SK-N-SH treated with all-trans-retinoic acid at 6 μM for 48 hours (cell line): ENCODE measurements at regions not wholly inside any gene's neighbourhood (a gene's known extent, or its start where the extent isn't known, plus 50 kb on each side); places are given as distances from the start of the nearest gene placed in this dataset.

Source experiments
- ATAC-seq: fragments of 200-7000 bp; cut with Tn5 transposase; 3 replicates; pipeline ENCODE4 v1.9.1; 2020; ENCODE audit warnings: mild to moderate bottlenecking, moderate library complexity
- ARNTL ChIP-seq: fragments of 450-650 bp; formaldehyde crosslinking; IDR thresholded peaks from 2 replicates; pipeline ENCODE4 v1.5.0; 2020; ENCODE audit warnings: low read depth, mild to moderate bottlenecking, moderate library complexity, borderline replicate concordance
- BACH2 ChIP-seq: fragments of 250-450 bp; sonication (Bioruptor Pico); IDR thresholded peaks from 2 replicates; pipeline ENCODE4 v1.9.0; 2021; ENCODE audit warnings: mild to moderate bottlenecking, borderline replicate concordance
- CREB5 ChIP-seq: fragments of 250-450 bp; sonication (Bioruptor Pico); IDR thresholded peaks from 2 replicates; pipeline ENCODE4 v1.5.1; 2020; ENCODE audit warnings: low read depth, mild to moderate bottlenecking, moderate library complexity
- CSDC2 ChIP-seq: fragments of 250-450 bp; sonication (Bioruptor Pico); IDR thresholded peaks from 2 replicates; pipeline ENCODE4 v1.5.0; 2020; ENCODE audit warnings: mild to moderate bottlenecking, moderate library complexity
- ESRRG ChIP-seq: fragments of 250-450 bp; sonication (Bioruptor Pico); IDR thresholded peaks from 2 replicates; pipeline ENCODE4 v1.6.1; 2021; ENCODE audit warnings: mild to moderate bottlenecking
- GLIS3 ChIP-seq: fragments of 250-450 bp; sonication (Bioruptor Pico); IDR thresholded peaks from 2 replicates; pipeline ENCODE4 v1.5.0; 2020; ENCODE audit warnings: mild to moderate bottlenecking, moderate library complexity
- ISL1 ChIP-seq: fragments of 250-450 bp; sonication (Bioruptor Pico); IDR thresholded peaks from 2 replicates; pipeline ENCODE4 v2.1.2; 2022; ENCODE audit warnings: mild to moderate bottlenecking, moderate library complexity
- OSR1 ChIP-seq: fragments of 250-450 bp; sonication (Bioruptor Pico); IDR thresholded peaks from 2 replicates; pipeline ENCODE4 v1.8.0; 2022; ENCODE audit warnings: moderate library complexity, mild to moderate bottlenecking, inconsistent platforms
- PATZ1 ChIP-seq: fragments of 250-450 bp; sonication (Bioruptor Pico); IDR thresholded peaks from 2 replicates; pipeline ENCODE4 v1.8.0; 2020; ENCODE audit warnings: mild to moderate bottlenecking, moderate library complexity, borderline replicate concordance
- PPARA ChIP-seq: fragments of 250-450 bp; sonication (Bioruptor Pico); IDR thresholded peaks from 2 replicates; pipeline ENCODE4 v1.5.0; 2020; ENCODE audit warnings: mild to moderate bottlenecking, borderline replicate concordance
- RARB ChIP-seq: fragments of 250-450 bp; sonication (Bioruptor Pico); IDR thresholded peaks from 2 replicates; pipeline ENCODE4 v1.8.0; 2021; ENCODE audit warnings: mild to moderate bottlenecking, moderate library complexity
- SNAI2 ChIP-seq: fragments of 250-450 bp; sonication (Bioruptor Pico); IDR thresholded peaks from 2 replicates; pipeline ENCODE4 v1.5.0; 2020; ENCODE audit warnings: mild to moderate bottlenecking, moderate library complexity
- TCF4 ChIP-seq: fragments of 250-450 bp; sonication (Bioruptor Pico); IDR thresholded peaks from 2 replicates; pipeline ENCODE4 v1.8.0; 2021; ENCODE audit warnings: mild to moderate bottlenecking, moderate library complexity, borderline replicate concordance
- TOX ChIP-seq: fragments of 250-450 bp; sonication (Bioruptor Pico); IDR thresholded peaks from 2 replicates; pipeline ENCODE4 v1.8.0; 2021; ENCODE audit warnings: mild to moderate bottlenecking, moderate library complexity, borderline replicate concordance
- ZC3H10 ChIP-seq: fragments of 250-450 bp; sonication (Bioruptor Pico); IDR thresholded peaks from 2 replicates; pipeline ENCODE4 v1.5.1; 2021; ENCODE audit warnings: mild to moderate bottlenecking, moderate library complexity
- ZFP3 ChIP-seq: fragments of 250-450 bp; sonication (Bioruptor Pico); IDR thresholded peaks from 2 replicates; pipeline ENCODE4 v1.5.0; 2020; ENCODE audit warnings: mild to moderate bottlenecking, moderate library complexity
- ZFP30 ChIP-seq: fragments of 450-650 bp; formaldehyde crosslinking; IDR thresholded peaks from 2 replicates; pipeline ENCODE4 v1.5.0; 2022; ENCODE audit warnings: mild to moderate bottlenecking, moderate library complexity
- ZNF565 ChIP-seq: fragments of 450-650 bp; formaldehyde crosslinking; conservative IDR thresholded peaks from 2 replicates; pipeline ENCODE4 v1.5.0; 2020; ENCODE audit warnings: low read depth, mild to moderate bottlenecking, moderate library complexity
- ZNF70 ChIP-seq: fragments of 450-650 bp; formaldehyde crosslinking; IDR thresholded peaks from 2 replicates; pipeline ENCODE4 v1.5.0; 2020; ENCODE audit warnings: mild to moderate bottlenecking, moderate library complexity
- ZNF8 ChIP-seq: fragments of 450-650 bp; formaldehyde crosslinking; IDR thresholded peaks from 2 replicates; pipeline ENCODE4 v1.5.0; 2020; ENCODE audit warnings: mild to moderate bottlenecking, moderate library complexity
- TF ChIP-seq, protein P1 (sequence below): fragments of 250-450 bp; sonication (Bioruptor Pico); IDR thresholded peaks from 2 replicates; pipeline ENCODE4 v1.8.0; 2021; ENCODE audit warnings: low read depth, mild to moderate bottlenecking, moderate library complexity, borderline replicate concordance
- TF ChIP-seq, protein P2 (sequence below): fragments of 250-450 bp; sonication (Bioruptor Pico); IDR thresholded peaks from 2 replicates; pipeline ENCODE4 v1.5.1; 2021; ENCODE audit warnings: mild to moderate bottlenecking, moderate library complexity

DNA sequence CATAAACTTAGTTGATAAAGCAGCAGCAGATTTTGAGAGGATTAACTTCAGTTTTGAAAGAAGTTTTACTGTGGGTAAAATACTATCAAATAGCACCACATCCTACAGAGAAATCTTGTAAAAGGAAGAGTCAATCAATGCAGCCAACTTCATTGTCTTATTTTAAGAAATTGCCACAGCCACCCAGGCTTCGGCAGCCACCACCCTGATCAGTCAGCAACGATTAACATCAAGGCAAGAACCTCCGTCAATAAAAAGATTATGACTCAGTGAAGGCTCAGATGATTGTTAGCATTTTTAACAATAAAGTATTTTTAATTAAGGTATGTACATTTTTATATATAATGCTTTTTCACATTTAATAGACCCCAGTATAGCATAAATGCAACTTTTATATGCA, 122.3 kb upstream of the NR4A3 start:
- TF ChIP-seq ARNTL: no peak
- no peak for TF ChIP-seq ZNF8
- TF ChIP-seq RARB (CRISPR knock-in tag): no peak
- no peak for TF ChIP-seq TOX (CRISPR knock-in tag)
- TF ChIP-seq TCF4 (CRISPR knock-in tag): no peak
- TF ChIP-seq, protein P1, sequence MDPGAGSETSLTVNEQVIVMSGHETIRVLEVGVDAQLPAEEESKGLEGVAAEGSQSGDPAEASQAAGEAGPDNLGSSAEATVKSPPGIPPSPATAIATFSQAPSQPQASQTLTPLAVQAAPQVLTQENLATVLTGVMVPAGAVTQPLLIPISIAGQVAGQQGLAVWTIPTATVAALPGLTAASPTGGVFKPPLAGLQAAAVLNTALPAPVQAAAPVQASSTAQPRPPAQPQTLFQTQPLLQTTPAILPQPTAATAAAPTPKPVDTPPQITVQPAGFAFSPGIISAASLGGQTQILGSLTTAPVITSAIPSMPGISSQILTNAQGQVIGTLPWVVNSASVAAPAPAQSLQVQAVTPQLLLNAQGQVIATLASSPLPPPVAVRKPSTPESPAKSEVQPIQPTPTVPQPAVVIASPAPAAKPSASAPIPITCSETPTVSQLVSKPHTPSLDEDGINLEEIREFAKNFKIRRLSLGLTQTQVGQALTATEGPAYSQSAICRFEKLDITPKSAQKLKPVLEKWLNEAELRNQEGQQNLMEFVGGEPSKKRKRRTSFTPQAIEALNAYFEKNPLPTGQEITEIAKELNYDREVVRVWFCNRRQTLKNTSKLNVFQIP (CRISPR knock-in tag): no peak
- no peak for TF ChIP-seq ZC3H10
- TF ChIP-seq ZNF565 (CRISPR knock-in tag): no peak
- TF ChIP-seq BACH2 (CRISPR knock-in tag): no peak
- TF ChIP-seq PPARA (CRISPR knock-in tag): no peak
- TF ChIP-seq PATZ1: no peak
- TF ChIP-seq, protein P2, sequence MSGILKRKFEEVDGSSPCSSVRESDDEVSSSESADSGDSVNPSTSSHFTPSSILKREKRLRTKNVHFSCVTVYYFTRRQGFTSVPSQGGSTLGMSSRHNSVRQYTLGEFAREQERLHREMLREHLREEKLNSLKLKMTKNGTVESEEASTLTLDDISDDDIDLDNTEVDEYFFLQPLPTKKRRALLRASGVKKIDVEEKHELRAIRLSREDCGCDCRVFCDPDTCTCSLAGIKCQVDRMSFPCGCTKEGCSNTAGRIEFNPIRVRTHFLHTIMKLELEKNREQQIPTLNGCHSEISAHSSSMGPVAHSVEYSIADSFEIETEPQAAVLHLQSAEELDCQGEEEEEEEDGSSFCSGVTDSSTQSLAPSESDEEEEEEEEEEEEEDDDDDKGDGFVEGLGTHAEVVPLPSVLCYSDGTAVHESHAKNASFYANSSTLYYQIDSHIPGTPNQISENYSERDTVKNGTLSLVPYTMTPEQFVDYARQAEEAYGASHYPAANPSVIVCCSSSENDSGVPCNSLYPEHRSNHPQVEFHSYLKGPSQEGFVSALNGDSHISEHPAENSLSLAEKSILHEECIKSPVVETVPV (CRISPR knock-in tag): no peak
- no peak for TF ChIP-seq GLIS3
- TF ChIP-seq OSR1: no peak
- no peak for TF ChIP-seq ZNF70
- TF ChIP-seq CREB5 (CRISPR knock-in tag): no peak
- no peak for TF ChIP-seq SNAI2
- TF ChIP-seq ZFP30: no peak
- no peak for ATAC-seq

DNA sequence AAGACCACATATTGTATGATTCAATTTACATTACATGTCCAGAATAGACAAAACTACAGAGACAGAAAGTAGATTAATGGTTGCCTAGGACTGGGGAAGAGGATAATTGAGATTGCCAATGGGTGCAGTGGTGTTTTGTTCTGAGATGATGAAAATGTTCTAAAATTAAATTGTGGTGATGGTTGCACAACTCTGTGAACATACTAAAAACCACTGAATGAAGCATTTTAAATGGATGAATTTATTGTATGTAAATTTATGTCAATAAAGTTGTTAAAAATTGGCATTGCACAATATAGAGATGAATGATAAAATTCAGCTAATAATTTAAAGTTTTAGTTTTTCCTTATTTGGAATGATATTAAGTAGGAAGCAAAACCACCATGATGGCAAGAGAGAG, 109.5 kb upstream of the NR4A3 start:
- no peak for TF ChIP-seq CSDC2 (CRISPR knock-in tag)
- no peak for TF ChIP-seq ZFP3
- TF ChIP-seq TOX (CRISPR knock-in tag): no peak
- no peak for TF ChIP-seq ZNF565 (CRISPR knock-in tag)
- no peak for TF ChIP-seq ARNTL
- ATAC-seq: no peak

DNA sequence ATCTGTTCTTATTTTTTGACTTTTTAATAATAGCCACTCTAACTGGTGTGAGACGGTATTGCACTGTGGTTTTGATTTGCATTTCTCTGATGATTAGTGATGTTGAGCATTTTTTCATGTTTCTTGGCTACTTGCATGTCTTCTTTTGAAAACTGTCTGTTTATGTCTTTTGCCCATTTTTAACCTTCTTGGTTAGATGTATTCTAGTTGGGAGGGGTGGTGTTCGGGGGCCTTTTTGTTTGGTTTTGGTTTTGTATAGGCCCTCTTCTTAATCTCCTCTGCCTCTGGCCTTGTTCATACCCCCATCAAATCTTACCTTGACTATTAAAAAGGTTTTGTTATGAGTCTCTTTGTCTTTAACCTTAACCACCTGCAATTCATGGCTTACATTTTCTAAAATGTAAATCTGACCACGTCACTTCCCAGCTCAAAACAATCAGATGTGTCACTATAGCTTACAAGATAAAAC, 107.8 kb upstream of the NR4A3 start:
- no peak for ATAC-seq
- TF ChIP-seq PATZ1 (no peak), TOX (CRISPR knock-in tag) (no peak), GLIS3 (no peak), ESRRG (no peak), ZNF70 (no peak), PPARA (CRISPR knock-in tag) (no peak), ZFP30 (no peak), CREB5 (CRISPR knock-in tag) (no peak), ISL1 (CRISPR knock-in tag) (no peak), RARB (CRISPR knock-in tag) (no peak), SNAI2 (no peak), BACH2 (CRISPR knock-in tag) (no peak)
- TF ChIP-seq, protein P2 (CRISPR knock-in tag): no peak
- TF ChIP-seq, protein P1 (CRISPR knock-in tag): no peak
